ENCODE measurements at regions not wholly inside any gene's neighbourhood (a gene's known extent, or its start where the extent isn't known, plus 50 kb on each side); places are given as distances from the start of the nearest gene placed in this dataset.

DNA sequence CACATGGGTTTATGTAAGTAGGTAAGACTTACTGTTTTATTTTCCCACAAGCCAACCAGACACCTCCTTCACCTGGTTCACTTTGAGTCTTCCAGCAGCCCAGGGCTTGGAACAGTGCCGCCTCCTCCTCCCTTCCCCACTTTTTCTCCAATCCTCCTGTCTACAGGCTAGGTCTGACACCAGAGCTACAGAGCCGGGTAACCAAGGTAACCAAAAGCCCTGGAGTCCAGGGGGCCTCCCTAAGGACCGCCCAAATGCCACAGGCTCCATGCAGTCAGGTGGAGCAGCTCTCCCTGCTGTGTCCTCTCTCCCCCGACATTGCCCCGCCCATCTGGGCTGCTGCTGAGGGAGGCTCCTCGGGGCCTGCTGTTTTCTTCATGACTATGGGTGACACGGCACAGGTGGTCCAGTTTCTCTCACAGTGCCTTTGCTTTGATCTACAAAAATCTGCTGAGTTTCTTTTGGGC lies 138.0 kb upstream of the EFNA5 start:
- peak; percentile 31 for DNase-seq (ENCODE audit: low read depth)

DNA sequence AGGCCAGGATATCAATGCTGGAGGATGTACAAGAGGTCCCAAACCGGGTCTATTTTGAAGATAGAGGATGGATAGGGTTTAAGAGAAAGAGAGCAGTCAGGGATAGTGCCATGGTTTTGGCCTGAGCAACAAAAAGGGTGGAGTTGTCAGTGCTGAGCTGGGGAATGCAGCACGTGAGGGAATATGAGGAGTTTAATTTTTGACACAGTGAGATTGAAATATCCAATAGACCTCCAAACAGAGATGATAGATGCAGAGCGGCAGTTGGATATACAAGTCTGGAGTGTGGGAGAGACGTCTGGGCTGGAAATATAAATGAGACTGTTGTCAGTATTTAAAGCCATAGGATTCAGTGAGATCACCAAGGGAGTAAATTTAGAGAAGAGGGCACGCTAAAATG lies 136.7 kb upstream of the EFNA5 start:
- no peak for DNase-seq (ENCODE audit: low read depth)

DNA sequence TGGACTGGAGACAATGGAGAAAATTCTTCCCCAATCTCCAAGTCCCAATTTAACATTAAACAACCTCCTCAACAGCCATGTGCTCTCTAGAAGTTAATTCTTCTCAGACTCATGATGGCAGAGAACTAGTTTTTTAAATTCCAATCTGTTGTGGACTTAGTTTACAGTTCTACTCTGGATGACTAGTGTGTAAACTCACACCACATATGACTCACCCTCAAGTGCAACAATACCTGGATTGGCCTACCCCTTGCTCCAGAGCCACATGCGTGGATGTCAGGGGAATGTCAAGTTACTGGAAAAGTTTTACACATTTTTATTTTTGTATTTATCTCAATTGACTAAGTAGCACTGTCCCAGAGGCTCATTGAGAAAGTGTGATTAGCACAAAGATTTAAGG lies 136.0 kb upstream of the EFNA5 start:
- peak; percentile 91 for DNase-seq (ENCODE audit: low read depth)

DNA sequence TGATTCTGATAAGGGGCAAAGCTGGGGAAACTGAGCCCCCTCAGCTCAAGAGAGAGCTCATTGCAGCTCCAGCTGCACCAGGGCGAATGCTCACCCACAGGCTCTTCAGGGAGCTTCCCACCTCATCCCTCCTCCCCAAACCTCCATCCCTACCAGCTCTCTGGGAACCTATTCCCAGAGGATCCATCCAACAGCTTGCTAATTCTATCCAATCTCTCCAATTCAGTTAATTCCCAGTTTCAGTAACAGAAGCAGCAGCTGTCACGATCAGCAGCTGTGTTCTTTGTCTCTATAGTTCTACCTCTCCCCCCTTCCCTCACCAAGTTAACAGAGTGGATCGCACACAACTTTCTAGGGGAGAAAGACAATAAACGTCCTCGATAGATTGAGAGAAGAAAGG lies 135.5 kb upstream of the EFNA5 start:
- DNase-seq (ENCODE audit: low read depth), result no peak

DNA sequence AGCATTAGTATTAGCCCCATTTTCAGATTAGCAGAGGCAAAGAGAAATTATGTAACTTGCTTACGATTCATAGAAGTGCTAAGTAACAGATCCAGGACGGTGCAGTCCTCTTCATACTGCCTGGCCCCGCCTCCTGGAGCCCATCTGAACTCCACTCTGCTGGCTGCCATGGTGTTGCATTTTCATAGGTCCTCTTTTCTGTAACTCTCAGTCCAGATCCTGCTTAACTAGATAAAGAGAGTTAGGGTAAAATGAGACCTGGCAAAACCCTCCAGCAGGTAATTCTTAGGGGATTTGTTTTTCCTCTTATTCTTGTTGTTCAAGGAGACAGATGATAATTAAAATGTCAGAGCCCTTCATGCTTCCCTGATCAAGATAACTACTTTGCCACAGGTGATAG lies 135.1 kb upstream of the EFNA5 start:
- DNase-seq (ENCODE audit: low read depth), result no peak

DNA sequence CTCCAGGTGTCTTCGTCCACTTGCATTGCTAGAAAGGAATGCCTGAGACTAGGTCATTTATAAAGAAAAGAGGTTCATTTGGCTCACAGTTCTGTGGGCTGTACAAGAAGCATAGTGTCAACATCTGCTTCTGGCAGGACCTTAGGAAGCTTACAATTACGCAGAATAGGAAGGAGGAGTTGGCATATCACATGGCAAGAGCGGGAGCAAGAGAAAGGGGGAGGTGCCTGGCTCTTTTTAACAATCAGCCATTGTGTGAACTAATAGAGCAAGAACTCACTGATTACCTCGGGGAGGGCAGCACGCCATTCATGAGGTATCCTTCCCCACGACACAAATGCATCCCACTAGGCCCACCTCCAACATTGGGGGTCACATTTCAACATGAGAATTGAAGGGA lies 134.4 kb upstream of the EFNA5 start:
- no peak for DNase-seq (ENCODE audit: low read depth)

DNA sequence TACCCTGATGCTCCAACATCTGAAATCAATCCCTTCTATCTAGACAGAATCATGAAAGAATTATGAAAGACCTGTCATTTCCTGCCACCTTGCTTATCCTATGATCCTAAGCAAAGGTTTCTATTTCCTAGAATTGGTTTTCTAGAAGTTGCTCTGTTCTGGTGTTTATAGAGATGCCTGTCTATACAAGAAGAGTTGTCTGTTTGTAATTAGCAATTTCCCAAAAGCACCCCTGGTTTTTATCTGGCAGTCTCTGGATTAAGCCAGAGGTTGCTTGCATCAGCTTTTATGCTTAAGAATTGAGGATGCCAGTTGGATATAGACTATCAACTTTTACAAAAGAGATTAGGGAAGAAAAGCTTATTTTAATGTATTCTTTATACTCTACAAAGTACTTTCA lies 133.0 kb upstream of the EFNA5 start:
- no peak for DNase-seq (ENCODE audit: low read depth)

DNA sequence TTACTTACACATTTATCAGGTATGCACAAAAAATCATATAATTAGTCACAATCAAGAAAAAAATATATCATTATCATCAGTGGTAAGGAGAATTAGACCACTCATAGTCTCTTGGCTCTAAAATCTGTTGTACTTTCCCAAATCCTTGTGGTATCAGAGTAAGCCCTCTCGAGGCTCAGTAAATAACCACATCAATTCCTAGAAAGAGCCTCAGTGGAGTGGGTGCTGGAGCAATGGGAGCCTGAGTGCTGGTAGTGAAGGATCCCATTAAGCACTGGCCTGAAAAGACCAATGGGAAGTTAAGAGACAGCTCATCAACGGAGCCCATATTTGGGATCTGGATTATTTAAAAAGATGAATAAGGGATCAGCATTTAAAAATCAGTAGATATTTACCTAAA lies 130.3 kb upstream of the EFNA5 start:
- no peak for DNase-seq (ENCODE audit: low read depth)

DNA sequence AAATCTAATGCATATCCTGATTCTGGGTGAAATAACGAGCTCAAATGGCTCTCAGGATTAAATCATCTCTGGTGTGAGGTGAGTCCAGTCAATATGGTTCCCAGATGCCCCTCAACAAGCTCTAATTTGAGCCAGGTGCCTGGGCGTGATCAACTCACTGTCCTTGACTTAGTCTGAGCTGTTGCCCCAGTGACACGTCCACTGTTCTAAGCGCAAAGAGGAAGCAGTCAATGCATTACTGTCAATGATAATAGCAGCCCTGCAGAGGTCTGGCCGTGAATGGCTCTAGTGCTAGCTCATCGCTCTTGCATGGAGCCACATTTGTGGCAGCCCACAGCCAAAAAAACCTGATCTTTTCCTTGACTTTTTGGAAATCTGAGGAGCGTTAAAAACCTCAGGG lies 128.6 kb upstream of the EFNA5 start:
- DNase-seq (ENCODE audit: low read depth), result no peak

DNA sequence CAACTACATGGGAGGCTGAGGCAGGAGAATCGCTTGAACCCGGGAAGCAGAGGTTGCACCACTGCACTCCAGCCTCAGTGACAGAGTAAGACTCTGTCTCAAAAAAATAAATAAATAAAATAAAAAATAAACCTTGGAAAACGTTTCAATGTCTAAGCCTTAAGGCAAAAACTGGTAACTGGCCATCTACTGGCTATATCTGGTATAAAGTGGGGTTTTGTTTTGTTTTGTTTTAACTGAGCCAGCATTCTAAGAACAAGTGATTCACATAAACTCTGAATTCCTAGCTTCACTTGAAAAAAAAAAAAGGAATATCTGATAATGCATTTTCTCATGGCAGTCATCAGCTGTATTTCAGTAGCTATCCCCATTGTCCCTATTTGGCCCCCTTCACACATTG lies 126.1 kb upstream of the EFNA5 start:
- no peak for DNase-seq (ENCODE audit: low read depth)

DNA sequence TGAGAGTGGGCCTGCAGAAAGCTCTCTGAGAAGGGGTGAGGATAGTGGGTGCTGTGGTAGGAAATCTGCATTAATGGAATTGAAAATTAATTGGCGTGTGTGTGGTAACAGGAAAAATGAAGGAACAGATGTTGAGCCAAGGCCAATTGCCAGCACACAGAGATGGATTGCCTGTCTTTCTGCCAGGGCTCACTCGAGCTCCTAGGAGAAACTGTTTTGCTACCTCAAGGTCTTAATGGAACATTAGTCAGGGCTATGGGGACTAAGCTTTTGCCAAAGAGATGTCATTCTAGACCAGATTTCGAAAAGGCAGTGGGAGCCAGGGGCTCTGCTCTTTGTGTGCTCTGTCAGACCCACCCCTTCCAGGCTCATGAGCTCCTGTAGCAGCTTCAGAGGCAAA lies 124.0 kb upstream of the EFNA5 start:
- no peak for DNase-seq (ENCODE audit: low read depth)

DNA sequence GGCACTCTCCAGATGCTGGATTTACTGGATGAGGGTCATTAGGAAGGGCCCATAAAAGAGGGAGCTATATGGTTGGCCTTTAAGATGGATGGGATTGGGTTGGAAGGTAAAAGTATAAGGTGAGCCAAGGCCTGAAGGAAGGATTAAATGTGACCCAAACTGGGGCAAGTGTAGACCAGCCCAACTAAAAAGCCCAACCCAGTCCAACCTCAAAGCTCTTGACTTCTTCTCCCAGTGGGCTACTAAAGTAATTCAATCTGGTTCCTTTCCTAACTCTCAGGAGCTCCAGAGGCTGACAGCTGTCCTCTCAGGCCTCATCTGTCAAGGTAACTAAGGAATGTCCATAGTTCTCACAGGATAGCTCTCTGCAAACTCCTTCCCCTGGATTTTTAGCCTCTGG lies 122.2 kb upstream of the EFNA5 start:
- DNase-seq (ENCODE audit: low read depth), result no peak

DNA sequence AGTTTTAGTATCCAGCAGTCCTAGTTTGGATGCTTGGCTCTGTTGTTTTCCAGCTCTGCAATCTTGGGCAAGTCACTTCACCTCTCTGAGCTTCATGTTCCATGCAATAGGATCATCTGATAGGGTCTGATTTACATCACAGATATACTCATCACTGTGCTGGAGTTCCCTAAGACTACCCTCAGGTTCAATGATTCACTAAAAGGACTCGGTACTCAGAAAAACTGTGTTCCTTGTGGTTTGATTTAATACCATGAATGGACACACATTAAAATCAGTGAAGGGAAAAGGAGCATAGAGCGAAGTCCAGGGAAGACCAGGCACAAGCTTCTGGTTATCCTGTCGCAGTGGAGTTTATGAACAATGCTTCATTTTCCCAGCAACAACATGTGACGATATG lies 119.9 kb upstream of the EFNA5 start:
- no peak for DNase-seq (ENCODE audit: low read depth)

DNA sequence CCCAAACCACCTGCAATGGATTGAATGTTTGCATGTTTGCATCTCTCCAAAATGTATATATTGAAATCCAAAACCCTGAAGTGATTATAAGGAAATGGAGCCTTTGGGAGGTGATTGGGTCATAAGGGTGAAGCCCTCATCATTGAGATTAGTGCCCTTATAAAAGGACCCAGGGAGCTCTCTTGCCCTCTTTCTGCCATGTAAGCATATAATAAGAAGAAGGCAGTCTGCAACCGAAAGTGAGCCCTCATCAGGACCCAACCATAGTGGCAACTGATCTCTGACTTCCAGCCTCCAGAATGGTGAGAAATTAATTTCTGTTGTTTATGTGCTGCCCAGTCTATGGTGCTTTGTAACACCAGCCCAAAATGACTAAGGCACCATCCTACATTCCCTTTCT lies 115.7 kb upstream of the EFNA5 start:
- no peak for DNase-seq (ENCODE audit: low read depth)

DNA sequence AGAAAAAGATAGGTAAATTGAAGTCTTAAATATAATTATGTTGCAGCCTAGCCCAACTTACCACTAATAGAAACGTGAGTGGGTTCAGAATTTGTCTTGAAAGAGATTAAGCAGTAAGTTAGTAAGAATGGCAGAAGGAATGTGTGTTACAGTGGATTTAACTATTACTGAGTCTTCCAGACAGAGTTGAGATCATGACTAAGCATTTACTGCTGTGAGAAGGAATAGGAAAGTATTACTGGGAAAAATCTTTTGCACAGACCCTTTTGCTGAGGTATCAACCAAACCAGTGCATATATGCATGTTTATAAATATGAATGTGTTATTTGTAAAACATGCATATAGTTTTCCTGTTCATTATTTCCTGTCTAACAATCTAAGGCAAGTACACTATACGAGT lies 112.8 kb upstream of the EFNA5 start:
- DNase-seq (ENCODE audit: low read depth), result peak; percentile 11

DNA sequence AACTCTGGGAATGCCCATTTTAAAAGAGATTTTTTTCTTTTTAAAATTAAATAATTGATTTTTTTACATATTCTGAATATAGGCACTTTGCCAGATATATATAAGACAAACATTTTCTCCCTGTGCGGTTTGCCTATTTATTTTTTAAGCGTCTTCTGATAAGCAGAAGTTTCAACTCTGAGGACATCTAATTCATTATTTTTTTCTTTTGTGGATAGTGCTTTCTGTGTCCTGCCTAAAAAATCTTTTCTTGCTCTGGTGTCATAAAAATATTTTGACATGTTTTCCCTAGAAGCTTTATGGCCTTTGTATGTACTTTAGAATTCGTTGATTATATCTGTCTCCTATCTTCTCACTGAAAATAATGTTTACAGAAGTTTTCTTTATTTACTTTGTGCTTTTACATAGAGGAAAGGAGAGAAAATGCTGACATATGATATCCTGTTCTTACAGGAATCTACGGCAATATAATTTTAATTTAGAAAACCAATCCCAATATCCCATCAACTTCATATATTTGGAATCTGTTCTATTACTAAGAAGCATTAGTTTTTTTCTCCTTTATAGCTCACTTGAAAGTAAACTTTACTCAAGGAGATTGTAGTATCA lies 111.9 kb upstream of the EFNA5 start:
- DNase-seq (ENCODE audit: low read depth), result no peak

DNA sequence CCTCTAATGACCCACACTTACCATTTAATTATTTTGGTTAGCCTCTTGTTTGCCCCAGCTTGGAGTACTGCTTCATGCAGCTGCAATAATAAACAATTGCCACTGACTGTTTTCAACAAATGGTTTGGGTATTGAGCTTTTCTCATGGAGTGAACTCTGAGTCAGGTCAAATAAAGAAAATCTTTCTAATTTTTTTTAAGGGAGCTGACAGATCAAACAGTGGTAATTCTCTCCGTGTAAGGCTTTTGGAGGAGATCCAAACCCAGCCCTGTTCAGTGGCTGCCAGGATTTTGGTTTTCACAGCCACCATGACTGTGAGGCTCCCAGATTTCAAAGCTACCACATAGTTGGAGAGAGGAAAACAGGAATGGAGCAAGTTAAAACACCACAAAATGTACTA lies 110.7 kb upstream of the EFNA5 start:
- peak; percentile 56 for DNase-seq (ENCODE audit: low read depth)

DNA sequence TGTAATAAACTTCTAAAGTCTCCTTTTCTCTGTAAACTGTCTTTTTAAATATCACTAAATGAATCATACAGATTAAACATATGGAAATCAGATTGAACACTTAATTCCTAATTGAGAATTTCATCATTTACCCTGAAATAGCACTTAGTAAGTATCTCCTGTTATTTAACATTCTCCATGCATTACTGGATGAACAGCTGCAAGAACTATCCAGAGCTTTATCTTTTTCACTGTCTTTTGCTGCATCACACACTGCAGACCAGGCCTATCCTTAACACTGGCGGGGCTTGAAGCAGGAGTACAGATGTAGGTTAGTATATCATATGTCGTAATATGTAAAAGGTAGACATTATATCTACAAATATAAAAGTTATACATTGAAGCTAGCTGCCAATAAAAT lies 108.7 kb upstream of the EFNA5 start:
- no peak for DNase-seq (ENCODE audit: low read depth)

DNA sequence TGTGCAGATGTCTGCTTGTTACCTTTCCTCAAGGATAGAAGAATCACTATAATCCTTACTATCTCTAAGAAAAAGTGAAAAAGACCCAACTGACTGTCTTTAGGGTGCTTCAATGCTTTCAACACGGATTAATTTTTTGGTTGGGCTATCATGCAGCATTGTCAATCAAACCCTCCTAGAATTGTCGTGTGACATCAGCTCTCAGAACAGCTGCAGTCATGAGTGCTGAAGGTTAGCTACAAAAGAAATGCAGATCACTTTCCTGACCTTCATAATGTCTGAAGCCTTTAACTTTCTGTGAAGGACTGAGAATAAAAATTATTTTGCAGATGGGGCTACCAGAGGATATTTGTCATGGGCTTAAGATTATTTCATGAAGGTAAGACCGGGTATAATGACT lies 107.9 kb upstream of the EFNA5 start:
- DNase-seq (ENCODE audit: low read depth), result no peak

DNA sequence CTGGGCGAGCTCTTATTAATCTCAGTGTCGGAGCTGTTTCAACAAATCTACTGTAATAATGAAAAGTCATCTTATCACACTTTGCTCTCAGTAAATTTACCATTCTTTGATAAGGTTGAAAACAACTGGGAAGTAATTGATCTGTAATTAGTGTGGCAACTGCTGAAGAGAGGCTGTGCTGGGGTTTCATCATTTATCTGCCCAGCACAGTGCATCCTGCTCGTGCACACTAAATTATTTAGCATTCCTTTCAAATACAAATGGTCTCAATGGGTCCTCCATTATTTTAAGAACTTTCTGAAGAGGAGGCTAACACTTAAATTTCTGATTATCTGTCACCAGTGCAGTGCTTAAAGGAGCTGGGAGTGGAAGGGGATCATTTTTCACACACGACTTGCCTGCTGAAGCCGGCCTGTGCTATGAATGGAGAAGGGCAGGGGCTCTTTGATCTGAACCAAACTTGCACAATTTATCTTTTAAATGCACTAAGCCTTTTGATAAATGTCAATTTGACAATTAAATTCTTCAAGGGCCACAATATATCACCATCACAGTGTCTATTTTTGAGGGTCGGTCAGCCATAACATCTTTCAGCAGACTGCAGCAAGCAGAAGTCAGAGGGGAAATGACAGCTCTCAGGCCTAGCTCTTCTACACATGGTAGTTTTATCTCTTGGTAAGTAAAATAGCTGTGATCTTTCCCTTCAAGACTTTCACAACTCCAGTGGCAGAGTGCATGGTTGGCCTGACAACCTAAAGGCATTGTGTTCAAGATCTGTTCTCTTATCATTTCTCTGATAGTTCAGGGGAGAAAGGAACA lies 106.4 kb upstream of the EFNA5 start:
- DNase-seq (ENCODE audit: low read depth), result no peak

DNA sequence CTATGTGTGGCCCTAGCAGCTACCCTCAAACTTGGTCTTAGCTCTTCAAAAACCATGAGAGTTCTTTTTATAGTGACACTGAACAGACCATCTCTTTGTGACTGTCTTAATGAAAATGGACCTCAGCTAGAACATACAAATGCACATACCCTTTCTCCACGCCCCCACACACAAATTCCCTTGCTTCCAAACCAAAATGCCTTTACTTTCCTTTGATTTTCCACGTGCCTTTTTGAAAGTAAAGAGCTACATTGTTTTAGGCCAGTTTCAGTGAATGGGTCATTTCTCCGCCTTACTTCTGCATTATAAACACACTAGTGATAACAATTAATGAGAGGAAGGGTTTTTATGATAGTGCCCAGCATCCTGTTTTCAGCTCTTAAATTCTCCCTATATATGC lies 105.8 kb upstream of the EFNA5 start:
- no peak for DNase-seq (ENCODE audit: low read depth)

DNA sequence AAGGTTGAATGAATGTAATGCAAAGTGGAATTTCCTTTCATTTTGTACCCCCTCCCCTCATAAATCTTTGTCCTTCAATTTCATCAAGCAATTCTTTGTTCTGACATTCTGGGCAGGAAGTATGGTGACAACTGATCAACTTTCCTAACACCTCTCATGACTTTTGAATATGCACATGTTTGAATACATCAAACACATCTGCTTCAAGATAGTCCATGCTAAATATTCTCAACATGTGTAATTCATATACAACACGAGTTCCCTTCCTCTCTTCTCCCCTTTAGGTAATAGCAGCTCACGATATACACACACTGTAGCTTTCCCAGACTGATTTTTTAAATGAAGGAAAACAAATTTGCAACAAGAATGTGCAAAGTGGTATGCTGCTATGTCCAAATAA lies 103.6 kb upstream of the EFNA5 start:
- no peak for DNase-seq (ENCODE audit: low read depth)

DNA sequence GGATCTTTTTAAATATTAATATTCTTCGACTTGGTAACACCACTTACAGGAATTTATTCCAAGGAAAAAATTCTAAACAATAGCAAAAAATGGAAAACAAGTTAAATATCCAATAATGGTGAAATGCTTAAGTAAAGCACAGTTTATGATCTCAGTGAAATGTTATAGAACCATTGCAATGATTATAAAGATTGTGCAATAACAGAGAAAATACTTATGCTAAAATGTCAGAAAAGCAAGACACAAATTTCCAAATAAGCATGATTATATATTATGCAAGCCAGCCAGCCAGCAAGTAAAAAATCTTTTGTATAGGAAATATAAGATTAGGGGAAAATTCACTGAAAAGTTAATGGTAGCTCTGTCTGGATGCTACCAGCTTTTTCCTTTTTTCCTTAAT lies 102.7 kb upstream of the EFNA5 start:
- no peak for DNase-seq (ENCODE audit: low read depth)

All from M059J (cell line).